ENCODE measurements at regions not wholly inside any gene's neighbourhood (a gene's known extent, or its start where the extent isn't known, plus 50 kb on each side); places are given as distances from the start of the nearest gene placed in this dataset.

DNA sequence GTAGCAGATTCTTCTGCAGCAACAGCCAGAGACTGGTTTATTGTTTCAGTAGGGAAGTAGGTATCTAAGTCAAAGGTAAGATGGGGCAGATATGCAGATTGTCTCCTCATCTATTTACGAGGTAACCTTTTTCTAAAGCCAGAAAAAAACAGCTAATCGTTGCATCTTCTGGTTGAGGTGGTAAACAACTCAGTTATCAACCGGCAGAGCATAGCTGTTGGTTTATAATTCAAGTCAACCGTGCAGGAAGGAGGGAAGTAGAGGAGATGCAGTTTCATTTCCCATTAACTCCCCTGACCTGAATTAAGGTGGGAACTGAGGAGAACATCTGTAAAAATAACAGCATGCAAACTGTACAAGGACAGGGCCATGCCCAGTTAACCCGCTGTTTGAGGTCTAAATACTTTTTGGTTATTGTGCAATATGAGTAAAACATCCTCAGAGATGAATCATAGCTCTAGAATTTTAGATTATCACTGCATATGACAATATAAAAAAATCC is 156.5 kb upstream of the ITGB1 start:
- TF ChIP-seq, protein P1, sequence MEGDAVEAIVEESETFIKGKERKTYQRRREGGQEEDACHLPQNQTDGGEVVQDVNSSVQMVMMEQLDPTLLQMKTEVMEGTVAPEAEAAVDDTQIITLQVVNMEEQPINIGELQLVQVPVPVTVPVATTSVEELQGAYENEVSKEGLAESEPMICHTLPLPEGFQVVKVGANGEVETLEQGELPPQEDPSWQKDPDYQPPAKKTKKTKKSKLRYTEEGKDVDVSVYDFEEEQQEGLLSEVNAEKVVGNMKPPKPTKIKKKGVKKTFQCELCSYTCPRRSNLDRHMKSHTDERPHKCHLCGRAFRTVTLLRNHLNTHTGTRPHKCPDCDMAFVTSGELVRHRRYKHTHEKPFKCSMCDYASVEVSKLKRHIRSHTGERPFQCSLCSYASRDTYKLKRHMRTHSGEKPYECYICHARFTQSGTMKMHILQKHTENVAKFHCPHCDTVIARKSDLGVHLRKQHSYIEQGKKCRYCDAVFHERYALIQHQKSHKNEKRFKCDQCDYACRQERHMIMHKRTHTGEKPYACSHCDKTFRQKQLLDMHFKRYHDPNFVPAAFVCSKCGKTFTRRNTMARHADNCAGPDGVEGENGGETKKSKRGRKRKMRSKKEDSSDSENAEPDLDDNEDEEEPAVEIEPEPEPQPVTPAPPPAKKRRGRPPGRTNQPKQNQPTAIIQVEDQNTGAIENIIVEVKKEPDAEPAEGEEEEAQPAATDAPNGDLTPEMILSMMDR (IDR thresholded peaks at IDR 0.05), result no peak
- TF ChIP-seq EP300 (IDR thresholded peaks at IDR 0.05), result no peak
- TF ChIP-seq POLR2A (IDR thresholded peaks at IDR 0.05), result no peak
- no peak for TF ChIP-seq POLR2AphosphoS5 (IDR thresholded peaks at IDR 0.05)
